HG02642 (cell line): ENCODE measurements at regions not wholly inside any gene's neighbourhood (a gene's known extent, or its start where the extent isn't known, plus 50 kb on each side); places are given as distances from the start of the nearest gene placed in this dataset.
"Not testable (repeated sequence)": the region's sequence is repeated elsewhere in the genome, so short reads cannot be mapped to it uniquely, and the experiment has no call there.

Experiments
- ATAC-seq: cut with Tn5 transposase; IDR thresholded peaks from one replicate; pipeline ENCODE4 v1.9.1; 2021; ENCODE audit warnings: mild to moderate bottlenecking; ENCODE audit not compliant: unreplicated experiment, poor library complexity

DNA sequence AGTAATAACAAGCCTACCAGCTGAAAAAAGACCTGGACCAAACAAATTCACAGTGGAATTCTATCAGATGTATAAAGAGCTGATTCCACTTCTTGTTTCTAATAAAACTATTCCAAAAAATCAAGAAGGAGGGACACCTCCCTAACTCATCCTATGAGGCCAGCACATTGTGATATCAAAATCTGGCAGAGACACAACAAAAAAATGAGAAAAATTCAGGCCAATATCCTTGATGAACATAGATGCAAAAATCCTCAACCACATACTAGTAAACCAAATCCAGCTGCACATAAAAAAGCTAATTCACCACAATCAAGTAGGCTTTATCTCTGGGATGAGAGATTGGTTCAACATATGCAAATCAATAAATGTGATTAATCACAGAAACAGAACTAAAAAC lies 147.9 kb upstream of the NEIL3 start:
- ATAC-seq = no peak

DNA sequence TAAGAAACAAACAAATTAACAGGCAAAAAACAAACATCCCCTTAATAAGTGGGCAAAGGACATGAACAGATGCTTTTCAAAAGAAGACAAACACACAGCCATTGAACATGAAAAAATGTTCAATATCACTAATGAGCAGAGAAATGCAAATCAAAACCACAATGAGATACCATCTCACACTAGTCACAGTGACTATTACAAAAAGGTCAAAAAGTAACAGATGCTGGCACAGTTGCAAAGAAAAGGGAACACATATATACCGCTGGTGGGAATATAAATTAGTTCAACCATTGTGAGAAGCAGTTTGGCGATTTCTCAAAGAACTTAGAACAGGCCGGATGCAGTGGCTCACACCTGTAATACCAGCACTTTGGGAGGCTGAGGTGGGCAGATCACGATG lies 146.1 kb upstream of the NEIL3 start:
- no peak for ATAC-seq

DNA sequence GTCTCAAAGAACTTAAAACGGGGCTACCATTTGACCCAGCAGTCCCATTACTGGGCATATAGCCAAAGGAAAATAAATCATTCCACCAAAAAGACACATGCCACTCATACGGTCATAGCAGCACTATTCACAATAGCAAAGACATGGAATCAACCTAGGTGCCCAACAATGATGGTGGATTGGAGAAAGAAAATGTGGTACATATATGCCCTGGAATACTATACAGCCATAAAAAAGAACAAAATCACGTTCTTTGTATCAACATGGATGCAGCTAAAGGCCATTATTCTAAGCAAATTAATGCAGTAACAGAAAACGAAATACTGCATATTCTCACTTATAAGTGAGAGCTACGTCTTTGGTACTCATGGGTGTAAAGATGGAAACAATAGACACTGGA lies 138.1 kb upstream of the NEIL3 start:
- no peak for ATAC-seq

DNA sequence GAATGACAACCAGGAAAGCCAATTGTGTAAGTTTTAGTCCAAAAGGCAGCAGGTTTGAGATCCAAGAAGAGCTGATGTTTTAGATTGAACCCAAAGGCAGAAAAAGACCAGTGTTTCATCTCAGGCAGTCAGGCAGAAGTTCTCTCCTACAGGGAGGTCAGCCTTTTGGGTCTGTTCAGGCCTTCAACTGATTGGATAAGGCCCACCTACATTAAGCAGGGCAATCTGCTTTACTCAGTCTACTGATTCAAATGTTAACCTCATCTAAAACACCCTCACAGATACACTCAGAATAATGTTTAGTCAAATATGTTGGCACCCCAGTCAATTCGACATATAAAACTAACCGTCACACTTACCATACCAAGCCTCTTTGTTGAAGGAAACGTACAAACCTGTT lies 134.2 kb upstream of the NEIL3 start:
- no peak for ATAC-seq

DNA sequence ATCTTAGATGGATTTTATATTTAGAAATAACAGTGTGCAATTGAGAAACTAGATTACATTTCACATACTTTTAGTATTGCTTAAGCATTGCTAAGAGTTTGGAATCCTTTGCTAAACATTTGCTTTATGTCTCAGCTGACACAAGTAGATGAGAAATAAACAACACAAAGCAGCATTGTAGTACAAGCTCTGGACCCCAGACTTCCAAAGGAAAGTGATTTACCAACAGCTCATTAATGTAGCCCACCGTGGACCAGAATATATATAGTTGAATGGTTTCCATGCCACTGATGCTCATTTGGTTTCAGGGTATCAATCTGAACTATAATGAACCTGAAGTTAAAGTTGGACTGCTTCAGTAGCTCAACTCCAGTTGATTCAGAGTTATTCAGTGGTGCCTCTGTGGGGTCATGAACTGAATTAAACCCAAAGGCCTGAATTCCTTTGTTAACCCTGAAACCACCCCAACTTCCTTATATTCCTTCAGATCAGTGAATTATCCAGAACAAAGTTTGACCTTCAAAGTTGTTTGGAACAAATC lies 132.1 kb upstream of the NEIL3 start:
- no peak for ATAC-seq

DNA sequence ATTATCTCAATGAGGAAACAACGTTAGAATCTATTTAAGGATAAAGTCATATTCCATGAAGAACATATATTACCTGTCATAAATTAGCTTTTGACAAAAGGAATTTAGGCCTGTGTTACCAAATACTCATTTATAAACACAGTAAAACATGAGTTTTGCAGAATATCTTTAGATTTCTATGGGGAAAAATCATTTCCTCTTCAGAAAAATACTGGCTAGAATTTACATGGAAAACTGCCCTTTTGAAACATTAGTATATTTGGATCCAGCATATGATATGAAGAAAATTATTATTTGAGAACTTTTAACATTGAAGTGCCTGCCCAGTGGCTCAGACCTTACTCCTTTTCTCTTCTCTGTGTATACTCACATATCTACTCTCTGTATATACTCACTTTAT lies 131.4 kb upstream of the NEIL3 start:
- no peak for ATAC-seq

DNA sequence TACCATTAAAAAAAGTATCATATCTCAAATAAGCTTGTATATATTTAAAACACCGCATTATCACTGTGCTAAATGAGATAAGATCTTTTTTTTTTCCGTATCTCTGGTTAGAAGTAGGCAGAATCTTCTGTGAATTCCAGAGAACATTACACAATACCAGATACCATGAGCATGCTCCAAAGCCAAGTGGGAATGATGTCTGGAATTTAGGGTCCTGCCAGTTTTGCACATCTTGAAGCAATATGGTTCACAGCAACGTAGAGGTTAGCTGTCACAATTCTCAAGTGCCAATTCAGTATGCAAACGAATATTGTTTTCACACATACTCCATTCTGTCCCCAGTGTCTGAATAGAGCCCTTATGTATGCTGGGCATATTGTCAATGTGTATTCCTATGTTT lies 127.5 kb upstream of the NEIL3 start:
- no peak for ATAC-seq

DNA sequence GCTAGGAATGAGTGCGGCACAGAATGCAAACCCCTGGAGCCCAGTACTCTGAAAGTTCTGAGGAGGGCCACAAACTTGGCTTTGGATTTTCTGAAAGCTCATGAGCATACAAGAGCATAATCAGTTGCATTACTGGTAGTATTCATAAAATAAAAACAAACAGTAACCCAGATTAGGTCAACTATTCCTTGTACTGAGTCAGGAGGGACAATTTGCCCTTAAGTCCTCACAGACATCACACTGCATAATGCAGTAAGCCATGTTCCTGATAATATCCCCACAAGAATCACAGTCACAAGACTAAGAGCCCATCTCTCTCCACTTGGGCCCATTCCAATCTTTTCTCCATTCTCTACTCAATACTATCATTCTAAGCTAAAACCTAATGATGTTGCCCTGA lies 126.9 kb upstream of the NEIL3 start:
- no peak for ATAC-seq

DNA sequence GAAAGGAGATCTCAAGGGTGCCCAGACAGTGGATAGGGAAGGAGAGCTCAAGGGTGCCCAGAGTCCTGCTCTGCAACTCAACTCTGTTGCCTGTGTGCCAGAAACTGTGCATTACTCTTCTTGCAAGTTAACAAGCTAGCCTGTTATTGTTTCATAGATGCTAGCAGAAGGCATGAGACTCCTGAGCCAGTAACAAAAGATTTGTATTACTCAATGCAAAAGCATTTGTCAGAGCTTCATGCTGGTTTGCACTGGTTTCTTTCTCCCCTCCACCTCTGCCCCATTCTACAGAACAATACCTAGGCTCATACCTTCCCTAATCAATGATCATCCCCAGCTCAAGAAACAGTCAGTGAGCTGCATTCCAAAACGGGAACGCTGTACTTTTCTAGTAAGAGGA lies 124.5 kb upstream of the NEIL3 start:
- no peak for ATAC-seq

GRCh38 chr4:177185579-177185978 lies 124.1 kb upstream of the NEIL3 start:
- no peak for ATAC-seq

DNA sequence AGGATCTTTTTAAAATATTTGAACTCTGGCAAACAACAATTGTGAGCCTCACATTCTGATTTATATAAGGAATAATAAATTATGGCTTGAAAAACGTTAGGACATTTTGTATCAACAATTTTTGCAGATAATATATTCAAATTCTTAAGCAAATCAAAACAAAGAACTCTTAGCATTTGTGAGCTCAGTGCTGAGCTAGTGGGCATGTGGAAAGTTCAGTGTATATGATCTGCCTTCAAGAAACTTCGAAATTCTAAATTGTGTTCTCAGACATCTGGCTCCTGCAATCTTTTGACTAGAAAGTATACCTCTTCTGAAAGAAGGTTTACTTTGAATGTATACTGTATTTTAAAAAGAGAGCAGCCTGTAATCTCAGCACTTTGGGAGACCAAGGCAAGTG lies 122.3 kb upstream of the NEIL3 start:
- no peak for ATAC-seq

- no peak for ATAC-seq
Observed at GRCh38 chr4:177190995-177191580, 118.6 kb upstream of the NEIL3 start.

DNA sequence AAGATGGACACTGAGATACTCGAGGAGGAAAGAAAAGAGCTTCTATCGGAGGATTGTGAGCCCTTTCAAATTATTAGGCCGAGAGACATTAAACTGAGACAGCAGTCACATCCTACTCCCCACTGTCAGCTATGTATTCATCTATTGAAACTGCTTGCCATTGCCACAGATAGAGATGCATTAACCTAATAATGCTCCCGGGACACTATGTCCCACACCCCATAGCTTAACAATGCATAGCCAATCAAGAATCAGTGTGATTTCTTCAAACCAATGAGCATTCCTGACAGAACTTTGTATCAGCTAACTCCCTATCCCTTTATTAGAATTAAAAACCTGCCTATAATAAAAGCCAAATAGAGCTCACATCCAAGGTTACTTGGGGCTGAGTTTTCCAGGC lies 118.1 kb upstream of the NEIL3 start:
- ATAC-seq = no peak

DNA sequence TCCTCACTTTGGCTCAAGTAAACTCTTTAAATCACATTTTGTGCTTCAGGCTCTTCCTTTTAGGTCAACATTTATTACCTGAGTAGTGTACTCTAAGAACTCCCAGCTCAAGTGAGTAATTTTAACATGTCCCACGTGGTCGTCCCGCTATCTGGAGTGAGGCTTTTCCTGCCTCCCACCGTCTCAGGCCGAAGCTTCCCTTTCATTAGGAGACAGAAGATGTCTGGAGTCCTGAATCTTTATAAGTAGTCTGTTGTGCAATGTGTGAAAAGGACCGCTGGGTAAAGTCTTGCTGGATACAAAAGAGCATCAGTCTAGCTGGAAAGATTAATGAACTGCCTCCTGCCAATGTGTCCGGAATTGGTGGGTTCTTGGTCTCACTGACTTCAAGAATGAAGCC lies 117.7 kb upstream of the NEIL3 start:
- no peak for ATAC-seq

DNA sequence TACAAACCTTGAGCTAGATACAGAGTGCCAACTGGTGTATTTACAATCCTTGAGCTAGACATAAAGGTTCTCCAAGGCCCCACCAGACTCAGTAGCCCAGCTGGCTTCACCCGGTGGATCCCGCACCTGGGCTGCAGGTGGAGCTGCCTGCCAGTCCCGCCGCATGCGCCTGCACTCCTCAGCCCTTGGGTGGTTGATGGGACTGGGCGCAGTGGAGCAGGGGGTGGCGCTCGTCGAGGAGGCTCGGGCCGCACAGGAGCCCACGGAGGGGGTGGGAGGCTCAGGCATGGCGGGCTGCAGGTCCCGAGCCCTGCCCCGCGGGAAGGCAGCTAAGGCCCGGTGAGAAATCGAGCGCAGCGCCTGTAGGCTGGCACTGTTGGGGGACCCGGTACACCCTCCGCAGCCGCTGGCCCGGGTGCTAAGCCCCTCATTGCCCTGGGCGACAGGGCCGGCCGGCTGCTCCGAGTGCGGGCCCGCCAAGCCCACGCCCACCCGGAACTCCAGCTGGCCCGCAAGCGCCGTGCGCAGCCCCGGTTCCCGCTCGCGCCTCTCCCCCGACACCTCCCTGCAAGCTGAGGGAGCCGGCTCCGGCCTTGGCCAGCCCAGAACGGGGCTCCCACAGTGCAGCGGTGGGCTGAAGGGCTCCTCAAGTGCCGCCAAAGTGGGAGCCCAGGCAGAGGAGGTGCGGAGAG lies 116.5 kb upstream of the NEIL3 start:
- ATAC-seq = not testable (repeated sequence)

DNA sequence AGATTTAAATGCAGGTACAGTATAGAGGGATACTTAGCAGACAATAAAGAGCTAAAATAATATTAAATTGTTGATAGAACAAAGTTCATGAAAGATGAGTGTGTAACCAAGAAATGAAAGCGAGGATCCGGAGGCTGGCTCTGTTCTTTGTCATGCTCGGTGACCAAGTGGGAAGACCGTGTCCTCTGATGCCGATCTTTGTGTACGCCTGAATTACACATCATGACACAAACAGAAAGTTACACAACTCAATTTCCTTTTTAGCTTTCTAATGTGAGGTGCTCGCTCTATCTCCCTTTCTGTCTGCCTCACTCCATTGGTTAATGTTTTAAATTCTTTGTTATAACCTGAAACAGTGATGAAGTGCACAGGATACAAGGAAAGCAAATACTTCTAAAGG lies 114.8 kb upstream of the NEIL3 start:
- no peak for ATAC-seq

GRCh38 chr4:177196615-177197014 lies 113.1 kb upstream of the NEIL3 start:
- no peak for ATAC-seq

DNA sequence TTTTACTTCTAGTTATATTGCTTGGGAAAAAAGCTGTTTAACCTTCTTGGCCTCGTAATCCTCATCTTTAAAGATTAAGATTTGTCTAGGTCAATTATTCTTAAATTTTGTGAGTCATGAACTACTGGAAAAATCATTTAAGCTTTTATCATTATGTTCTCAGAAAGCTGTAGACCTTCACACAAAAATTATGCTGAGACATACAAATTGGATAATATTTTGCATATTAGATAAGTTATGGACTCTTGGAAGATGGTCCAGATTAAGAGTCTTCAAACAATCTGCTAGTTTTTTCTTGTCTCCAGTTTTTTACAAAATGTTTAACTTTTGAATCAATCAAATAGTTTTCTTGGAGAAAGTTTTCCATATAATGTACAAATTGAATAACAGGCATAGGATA lies 108.1 kb upstream of the NEIL3 start:
- ATAC-seq = no peak

DNA sequence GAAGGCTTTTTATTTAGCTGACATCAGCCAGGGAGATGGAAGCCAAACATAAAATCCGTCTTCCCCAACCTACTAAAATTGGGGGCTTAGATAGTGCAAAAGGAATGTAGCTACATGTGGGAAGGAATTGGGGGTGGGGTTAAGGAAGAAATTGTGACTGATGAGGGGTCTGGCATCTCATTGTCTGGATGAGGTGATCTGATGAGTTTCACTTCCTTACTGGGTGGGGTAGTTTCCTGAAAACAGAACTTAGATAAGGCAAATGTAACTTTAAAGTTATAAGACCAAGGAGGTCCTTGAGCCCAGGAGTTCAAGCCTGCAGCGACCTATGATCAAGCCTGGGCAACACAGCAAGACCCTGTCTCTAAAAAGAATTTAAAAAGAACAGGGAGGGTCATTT lies 105.5 kb upstream of the NEIL3 start:
- ATAC-seq = no peak

GRCh38 chr4:177214935-177215334 lies 94.7 kb upstream of the NEIL3 start:
- no peak for ATAC-seq

- ATAC-seq = no peak
Observed at GRCh38 chr4:177220376-177220775, 89.3 kb upstream of the NEIL3 start.

DNA sequence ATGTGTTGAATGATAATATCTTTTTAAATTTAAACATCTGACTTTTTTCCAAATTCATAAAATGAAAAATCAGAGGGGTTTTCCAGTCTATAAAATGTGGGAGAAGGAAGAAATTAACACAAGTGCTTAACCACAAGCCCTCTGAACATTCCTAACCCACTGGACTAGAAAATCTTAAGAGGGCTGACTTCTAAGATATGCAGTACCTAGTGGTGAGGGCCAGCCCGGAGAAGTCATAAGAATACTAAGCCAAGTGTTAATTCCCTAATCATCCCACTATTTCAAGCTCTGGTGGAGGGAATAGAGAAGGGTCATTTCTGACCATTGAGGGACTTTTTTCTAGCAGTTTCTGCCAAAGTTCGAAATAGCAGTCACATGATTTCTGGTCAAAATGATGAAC lies 86.9 kb upstream of the NEIL3 start:
- ATAC-seq = no peak
